ENCODE measurements at regions not wholly inside any gene's neighbourhood (a gene's known extent, or its start where the extent isn't known, plus 50 kb on each side); places are given as distances from the start of the nearest gene placed in this dataset.
A peak's percentile ranks its signal among the peaks of the same experiment; 100 is the strongest.

DNA sequence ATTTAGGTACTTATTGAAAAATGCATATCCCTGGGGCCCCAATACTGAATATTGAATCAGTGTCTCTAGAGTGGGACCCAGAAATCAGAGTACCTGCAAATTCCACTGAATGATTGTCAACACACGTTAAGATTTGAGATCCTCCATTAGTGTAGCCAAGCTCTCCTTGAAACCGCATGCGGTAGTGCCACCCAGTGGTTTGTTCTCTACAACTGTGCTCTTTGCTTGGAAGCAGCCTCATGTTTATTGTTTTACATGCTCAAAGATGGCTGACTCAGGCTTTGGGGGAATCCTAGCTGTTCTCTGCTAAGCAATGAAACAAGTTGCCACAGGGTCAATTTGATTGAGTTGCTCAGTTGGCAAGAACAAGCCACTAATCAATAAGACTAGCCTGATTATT, 340.2 kb upstream of the CELF2 start:
- TF ChIP-seq, protein P1, sequence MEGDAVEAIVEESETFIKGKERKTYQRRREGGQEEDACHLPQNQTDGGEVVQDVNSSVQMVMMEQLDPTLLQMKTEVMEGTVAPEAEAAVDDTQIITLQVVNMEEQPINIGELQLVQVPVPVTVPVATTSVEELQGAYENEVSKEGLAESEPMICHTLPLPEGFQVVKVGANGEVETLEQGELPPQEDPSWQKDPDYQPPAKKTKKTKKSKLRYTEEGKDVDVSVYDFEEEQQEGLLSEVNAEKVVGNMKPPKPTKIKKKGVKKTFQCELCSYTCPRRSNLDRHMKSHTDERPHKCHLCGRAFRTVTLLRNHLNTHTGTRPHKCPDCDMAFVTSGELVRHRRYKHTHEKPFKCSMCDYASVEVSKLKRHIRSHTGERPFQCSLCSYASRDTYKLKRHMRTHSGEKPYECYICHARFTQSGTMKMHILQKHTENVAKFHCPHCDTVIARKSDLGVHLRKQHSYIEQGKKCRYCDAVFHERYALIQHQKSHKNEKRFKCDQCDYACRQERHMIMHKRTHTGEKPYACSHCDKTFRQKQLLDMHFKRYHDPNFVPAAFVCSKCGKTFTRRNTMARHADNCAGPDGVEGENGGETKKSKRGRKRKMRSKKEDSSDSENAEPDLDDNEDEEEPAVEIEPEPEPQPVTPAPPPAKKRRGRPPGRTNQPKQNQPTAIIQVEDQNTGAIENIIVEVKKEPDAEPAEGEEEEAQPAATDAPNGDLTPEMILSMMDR (IDR thresholded peaks at IDR 0.05; ENCODE audit: insufficient read depth, low read length) = peak; percentile 20
- TF ChIP-seq, protein P2, sequence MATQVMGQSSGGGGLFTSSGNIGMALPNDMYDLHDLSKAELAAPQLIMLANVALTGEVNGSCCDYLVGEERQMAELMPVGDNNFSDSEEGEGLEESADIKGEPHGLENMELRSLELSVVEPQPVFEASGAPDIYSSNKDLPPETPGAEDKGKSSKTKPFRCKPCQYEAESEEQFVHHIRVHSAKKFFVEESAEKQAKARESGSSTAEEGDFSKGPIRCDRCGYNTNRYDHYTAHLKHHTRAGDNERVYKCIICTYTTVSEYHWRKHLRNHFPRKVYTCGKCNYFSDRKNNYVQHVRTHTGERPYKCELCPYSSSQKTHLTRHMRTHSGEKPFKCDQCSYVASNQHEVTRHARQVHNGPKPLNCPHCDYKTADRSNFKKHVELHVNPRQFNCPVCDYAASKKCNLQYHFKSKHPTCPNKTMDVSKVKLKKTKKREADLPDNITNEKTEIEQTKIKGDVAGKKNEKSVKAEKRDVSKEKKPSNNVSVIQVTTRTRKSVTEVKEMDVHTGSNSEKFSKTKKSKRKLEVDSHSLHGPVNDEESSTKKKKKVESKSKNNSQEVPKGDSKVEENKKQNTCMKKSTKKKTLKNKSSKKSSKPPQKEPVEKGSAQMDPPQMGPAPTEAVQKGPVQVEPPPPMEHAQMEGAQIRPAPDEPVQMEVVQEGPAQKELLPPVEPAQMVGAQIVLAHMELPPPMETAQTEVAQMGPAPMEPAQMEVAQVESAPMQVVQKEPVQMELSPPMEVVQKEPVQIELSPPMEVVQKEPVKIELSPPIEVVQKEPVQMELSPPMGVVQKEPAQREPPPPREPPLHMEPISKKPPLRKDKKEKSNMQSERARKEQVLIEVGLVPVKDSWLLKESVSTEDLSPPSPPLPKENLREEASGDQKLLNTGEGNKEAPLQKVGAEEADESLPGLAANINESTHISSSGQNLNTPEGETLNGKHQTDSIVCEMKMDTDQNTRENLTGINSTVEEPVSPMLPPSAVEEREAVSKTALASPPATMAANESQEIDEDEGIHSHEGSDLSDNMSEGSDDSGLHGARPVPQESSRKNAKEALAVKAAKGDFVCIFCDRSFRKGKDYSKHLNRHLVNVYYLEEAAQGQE (IDR thresholded peaks at IDR 0.05; ENCODE audit: insufficient replicate concordance, low read depth) = no peak
- TF ChIP-seq SPI1 (IDR thresholded peaks at IDR 0.05; ENCODE audit: borderline replicate concordance, low read depth) (no peak), GABPA (IDR thresholded peaks at IDR 0.05; ENCODE audit: low read depth) (no peak), POLR2AphosphoS5 (IDR thresholded peaks at IDR 0.05; ENCODE audit: low read depth) (no peak)

Measured in HL-60 (cell line).